SK-N-SH (cell line): ENCODE measurements at regions not wholly inside any gene's neighbourhood (a gene's known extent, or its start where the extent isn't known, plus 50 kb on each side); places are given as distances from the start of the nearest gene placed in this dataset.

ENCODE experiments used
- CTCF ChIA-PET: fragments of 300-600, 350-600 bp; formaldehyde crosslinking; extraction: SDS; loops from one replicate; lab custom pipeline; 2021; lab: Yijun Ruan, JAX
- POLR2A ChIA-PET: fragments of 350-600 bp; sonication (Branson Sonifier 250); formaldehyde crosslinking; extraction: SDS; loops from one replicate; lab custom pipeline; 2020; ENCODE audit warnings: antibody characterized with exemption, inconsistent platforms; lab: Yijun Ruan, JAX
- DNase-seq: peaks from one replicate; pipeline ENCODE4 v3.0.0; 2012
- H2AFZ ChIP-seq: fragments of 200-600 bp; sonication (generic); 2 replicates; pipeline ENCODE4 v1.8.1; 2016; ENCODE audit warnings: antibody characterized with exemption, mild to moderate bottlenecking, low read depth
- H3F3A ChIP-seq: fragments of 200-600 bp; sonication (generic); replicated peaks from 2 replicates; pipeline ENCODE3; 2016; ENCODE audit warnings: antibody characterized with exemption, mild to moderate bottlenecking; ENCODE audit not compliant: insufficient read depth
- H3K27ac ChIP-seq, 2 experiments: fragments of 200-500 bp in 1 of 2; fragments of 200-600 bp in 1 of 2; sonication (Bioruptor generic) in 1 of 2; sonication (generic), shearing (Covaris generic) in 1 of 2; 2 replicates each; pipeline versions ENCODE4 v1.5.1 to v1.6.1; 2014 to 2016; ENCODE audit warnings: low read depth in 2 of 2, inconsistent platforms in 1 of 2, low read length in 1 of 2, mild to moderate bottlenecking in 1 of 2, mixed read lengths in 1 of 2
- H3K27me3 ChIP-seq: fragments of 200-600 bp; sonication (generic), shearing (Covaris generic); 2 replicates; pipeline ENCODE4 v1.6.1; 2016; ENCODE audit warnings: mixed run types; ENCODE audit not compliant: insufficient read depth
- H3K36me3 ChIP-seq, 2 experiments: fragments of 200-500 bp in 1 of 2; fragments of 200-600 bp in 1 of 2; sonication (Bioruptor generic) in 1 of 2; sonication (generic) in 1 of 2; replicated peaks in 1 of 2; 2 replicates each; pipeline versions ENCODE3 to v1.5.1; 2014 to 2016; ENCODE audit warnings: low read length in 1 of 2, mild to moderate bottlenecking in 1 of 2; ENCODE audit not compliant: insufficient read depth in 2 of 2, control insufficient read depth in 1 of 2
- H3K4me1 ChIP-seq, 2 experiments: fragments of 200-500 bp in 1 of 2; fragments of 200-600 bp in 1 of 2; sonication (Bioruptor generic) in 1 of 2; sonication (generic), shearing (Covaris generic) in 1 of 2; 2 replicates each; pipeline versions ENCODE4 v1.5.1 to v1.6.1; 2014 to 2016; ENCODE audit warnings: low read depth in 1 of 2, low read length in 1 of 2, mixed run types in 1 of 2; ENCODE audit not compliant: insufficient read depth in 2 of 2, control insufficient read depth in 1 of 2
- H3K4me2 ChIP-seq: fragments of 200-600 bp; sonication (generic), shearing (Covaris generic); 2 replicates; pipeline ENCODE4 v1.6.1; 2017; ENCODE audit warnings: mixed run types
- H3K4me3 ChIP-seq, 2 experiments: fragments of 200-500 bp in 1 of 2; fragments of 200-600 bp in 1 of 2; sonication (Bioruptor generic) in 1 of 2; sonication (generic), shearing (Covaris generic) in 1 of 2; 2 replicates each; pipeline versions ENCODE4 v1.5.1 to v1.8.1; 2014 to 2016; ENCODE audit warnings: low read depth in 2 of 2, inconsistent platforms in 1 of 2, low read length in 1 of 2, mild to moderate bottlenecking in 1 of 2, mixed read lengths in 1 of 2, moderate library complexity in 1 of 2
- H3K79me2 ChIP-seq: fragments of 200-600 bp; sonication (generic); 2 replicates; pipeline ENCODE4 v1.8.1; 2017; ENCODE audit warnings: mild to moderate bottlenecking; ENCODE audit not compliant: insufficient read depth
- H3K9ac ChIP-seq: fragments of 200-600 bp; sonication (generic); 2 replicates; pipeline ENCODE4 v1.6.1; 2017; ENCODE audit warnings: mixed run types
- H3K9me2 ChIP-seq: fragments of 200-600 bp; sonication (generic); 2 replicates; pipeline ENCODE4 v1.6.1; 2017; ENCODE audit warnings: mixed run types
- H3K9me3 ChIP-seq: fragments of 200-600 bp; sonication (generic); 2 replicates; pipeline ENCODE4 v1.6.1; 2017; ENCODE audit warnings: mixed run types, mild to moderate bottlenecking, moderate library complexity
- H4K20me1 ChIP-seq: fragments of 200-600 bp; sonication (generic); 2 replicates; pipeline ENCODE4 v1.6.1; 2017; ENCODE audit warnings: mild to moderate bottlenecking, mixed run types; ENCODE audit not compliant: insufficient read depth
- CHD2 ChIP-seq: fragments of 150-350 bp; IDR thresholded peaks from 2 replicates; pipeline ENCODE4 v1.6.1; 2018; ENCODE audit warnings: low read length; ENCODE audit not compliant: partially characterized antibody
- CTCF ChIP-seq: fragments of 200-600 bp; sonication (generic); IDR thresholded peaks from 2 replicates; pipeline ENCODE4 v1.6.1; 2017; ENCODE audit warnings: antibody characterized with exemption, mild to moderate bottlenecking, moderate library complexity
- EZH2phosphoT487 ChIP-seq: fragments of 200-600 bp; sonication (generic); IDR thresholded peaks from 2 replicates; pipeline ENCODE4 v1.6.1; 2017; ENCODE audit warnings: low read depth, mixed run types, mild to moderate bottlenecking, antibody characterized with exemption, moderate library complexity, borderline replicate concordance
- FOXJ3 ChIP-seq: sonication (generic); formaldehyde crosslinking; IDR thresholded peaks from 2 replicates; pipeline ENCODE4 v1.5.1; 2020; ENCODE audit warnings: mild to moderate bottlenecking, missing genetic modification reagents
- IRF3 ChIP-seq: fragments of 150-350 bp; IDR thresholded peaks from 2 replicates; pipeline ENCODE4 v1.6.1; 2016; ENCODE audit warnings: mild to moderate bottlenecking, low read depth, low read length
- MXI1 ChIP-seq: IDR thresholded peaks from 2 replicates; pipeline ENCODE4 v1.6.1; 2012; ENCODE audit warnings: mild to moderate bottlenecking, low read depth, low read length, improper control_type of control experiment
- NFIC ChIP-seq: IDR thresholded peaks from 2 replicates; pipeline ENCODE4 v1.4.0; 2012; ENCODE audit warnings: borderline replicate concordance
- PBX3 ChIP-seq: IDR thresholded peaks from 2 replicates; pipeline ENCODE4; 2012
- POLR2AphosphoS5 ChIP-seq: IDR thresholded peaks from 2 replicates; pipeline ENCODE4 v1.6.1; 2012; ENCODE audit warnings: low read depth, low read length
- RAD21 ChIP-seq: IDR thresholded peaks from 2 replicates; pipeline ENCODE4 v1.6.1; 2012; ENCODE audit warnings: mild to moderate bottlenecking, low read length
- RCOR1 ChIP-seq: fragments of 150-350 bp; IDR thresholded peaks from 2 replicates; pipeline ENCODE4 v1.6.1; 2017; ENCODE audit warnings: antibody characterized with exemption, low read length
- REST ChIP-seq: IDR thresholded peaks from 2 replicates; pipeline ENCODE4 v1.6.1; 2012; ENCODE audit warnings: mild to moderate bottlenecking, low read depth, low read length, moderate library complexity
- RFX5 ChIP-seq: IDR thresholded peaks from 2 replicates; pipeline ENCODE4 v1.6.1; 2012; ENCODE audit warnings: mild to moderate bottlenecking, improper control_type of control experiment, low read length
- RXRA ChIP-seq: IDR thresholded peaks from 2 replicates; pipeline ENCODE4 v1.4.0; 2012; ENCODE audit warnings: low read depth, mild to moderate bottlenecking, borderline replicate concordance
- SMC3 ChIP-seq: IDR thresholded peaks from 2 replicates; pipeline ENCODE4 v1.6.1; 2012; ENCODE audit warnings: low read depth, low read length, improper control_type of control experiment
- TAF1 ChIP-seq: IDR thresholded peaks from 2 replicates; pipeline ENCODE4 v1.6.1; 2012; ENCODE audit warnings: low read depth, mild to moderate bottlenecking, low read length, moderate library complexity, borderline replicate concordance
- USF2 ChIP-seq: fragments of 150-350 bp; IDR thresholded peaks from 2 replicates; pipeline ENCODE4 v1.6.1; 2017; ENCODE audit warnings: antibody characterized with exemption, low read length, low read depth, borderline replicate concordance
- WGBS: methylation state at CpG from one replicate; pipeline ENCODE4 v1.1.6; 2017; ENCODE audit warnings: low lambda C conversion rate; 5-methylcytosine and 5-hydroxymethylcytosine counted together

GRCh38 chr15:87764461-87765240 is 491.9 kb downstream of the NTRK3 start (continued):
- TF ChIP-seq REST (no peak), CHD2 (no peak), RXRA (peak; percentile 32; the same call in 1 of the 2 replicates), PBX3 (peak; percentile 69), RFX5 (no peak)

GRCh38 chr15:87763837-87764236 is 492.7 kb downstream of the NTRK3 start:
- no peak overlapping the region for H3K4me3 ChIP-seq
- peaks cover 11 to 30% of the 10 kb centered on the region in 2 experiments for H3K4me1 ChIP-seq
- H3K27me3 ChIP-seq = no peaks in the 10 kb centered on the region
- H3K27ac ChIP-seq = peak overlapping the region in 1 of 2 experiments; percentile 68; a peak in 3 of 4 replicates
- WGBS = 87% methylated on average over 9 of the region's 9 CpGs
- POLR2A ChIA-PET = no interaction called here
- CTCF ChIA-PET = no interaction called here
- peak overlapping the region; percentile 42; the same call in 1 of the 2 replicates for H3K4me2 ChIP-seq
- H3K9ac ChIP-seq = no peak overlapping the region
- H3K79me2 ChIP-seq = no peaks in the 10 kb centered on the region
- no peaks in the 10 kb centered on the region for H3K36me3 ChIP-seq
- H3K9me3 ChIP-seq = no peaks in the 10 kb centered on the region
- H2AFZ ChIP-seq = peak overlapping the region; percentile 62; the same call in 1 of the 2 replicates
- no peak for DNase-seq
- H3K9me2 ChIP-seq = no peaks in the 10 kb centered on the region
- H4K20me1 ChIP-seq = no peaks in the 10 kb centered on the region
- peaks cover 18% of the 10 kb centered on the region for H3F3A ChIP-seq
- TF ChIP-seq CTCF (no peak), USF2 (no peak), IRF3 (no peak), RCOR1 (no peak), REST (no peak), MXI1 (no peak), NFIC (no peak), SMC3 (no peak), POLR2AphosphoS5 (no peak), RAD21 (no peak), FOXJ3 (CRISPR knock-in tag) (no peak), EZH2phosphoT487 (no peak), TAF1 (no peak)
